OCI-LY1 (cell line): ENCODE measurements at regions not wholly inside any gene's neighbourhood (a gene's known extent, or its start where the extent isn't known, plus 50 kb on each side); places are given as distances from the start of the nearest gene placed in this dataset.

Experiments used
- EZH2 ChIP-seq: fragments of 200-600 bp; sonication (generic), shearing (Covaris generic); IDR thresholded peaks from 2 replicates; pipeline ENCODE4 v1.8.0; 2017; ENCODE audit warnings: borderline replicate concordance, mixed run types, mild to moderate bottlenecking, antibody characterized with exemption, low read length, moderate library complexity, mixed read lengths
- TF ChIP-seq, protein P1 (sequence below): fragments of 200-600 bp; sonication (generic), shearing (Covaris generic); IDR thresholded peaks from 2 replicates; pipeline ENCODE4 v1.5.1; 2017; ENCODE audit warnings: mild to moderate bottlenecking, antibody characterized with exemption, low read length, moderate library complexity, mixed read lengths

DNA sequence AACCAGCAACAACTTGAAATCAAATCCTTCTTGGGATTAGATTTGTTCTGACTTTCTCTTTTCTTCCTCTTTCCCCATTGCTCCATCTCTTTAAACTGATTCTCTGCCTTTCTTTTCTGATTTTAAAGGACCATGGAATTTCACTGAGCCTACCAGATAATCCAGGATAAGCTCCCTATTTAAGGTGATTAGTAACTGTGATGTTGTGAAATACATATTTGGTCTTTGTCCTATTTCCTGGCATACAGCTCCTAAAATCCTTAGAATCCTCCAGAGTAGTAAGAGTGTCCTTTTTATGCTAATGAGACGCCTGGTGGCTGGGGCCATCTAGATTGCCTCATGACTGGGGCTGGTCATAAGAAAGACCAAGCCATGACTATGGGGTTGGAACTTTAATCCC is 236.9 kb downstream of the USP25 start:
- TF ChIP-seq, protein P1, sequence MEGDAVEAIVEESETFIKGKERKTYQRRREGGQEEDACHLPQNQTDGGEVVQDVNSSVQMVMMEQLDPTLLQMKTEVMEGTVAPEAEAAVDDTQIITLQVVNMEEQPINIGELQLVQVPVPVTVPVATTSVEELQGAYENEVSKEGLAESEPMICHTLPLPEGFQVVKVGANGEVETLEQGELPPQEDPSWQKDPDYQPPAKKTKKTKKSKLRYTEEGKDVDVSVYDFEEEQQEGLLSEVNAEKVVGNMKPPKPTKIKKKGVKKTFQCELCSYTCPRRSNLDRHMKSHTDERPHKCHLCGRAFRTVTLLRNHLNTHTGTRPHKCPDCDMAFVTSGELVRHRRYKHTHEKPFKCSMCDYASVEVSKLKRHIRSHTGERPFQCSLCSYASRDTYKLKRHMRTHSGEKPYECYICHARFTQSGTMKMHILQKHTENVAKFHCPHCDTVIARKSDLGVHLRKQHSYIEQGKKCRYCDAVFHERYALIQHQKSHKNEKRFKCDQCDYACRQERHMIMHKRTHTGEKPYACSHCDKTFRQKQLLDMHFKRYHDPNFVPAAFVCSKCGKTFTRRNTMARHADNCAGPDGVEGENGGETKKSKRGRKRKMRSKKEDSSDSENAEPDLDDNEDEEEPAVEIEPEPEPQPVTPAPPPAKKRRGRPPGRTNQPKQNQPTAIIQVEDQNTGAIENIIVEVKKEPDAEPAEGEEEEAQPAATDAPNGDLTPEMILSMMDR = no peak
- TF ChIP-seq EZH2 = no peak
